ENCODE measurements at regions not wholly inside any gene's neighbourhood (a gene's known extent, or its start where the extent isn't known, plus 50 kb on each side); places are given as distances from the start of the nearest gene placed in this dataset.

GRCh38 chrX:125378205-125378604, 58.5 kb downstream of the TEX13C start:
- no peak overlapping the region for H3K27ac ChIP-seq (ENCODE audit: low read length)
- TF ChIP-seq EZH2phosphoT487 (IDR thresholded peaks at IDR 0.05; ENCODE audit: low read length) = no peak
- no peak for TF ChIP-seq CTCF (IDR thresholded peaks at IDR 0.05; ENCODE audit: low read length)
- no peak for TF ChIP-seq EZH2 (optimal IDR thresholded peaks at IDR 0.05; ENCODE audit: low read depth, low read length)
- no peaks in the 10 kb centered on the region for H3K79me2 ChIP-seq (ENCODE audit: low read length)
- H4K20me1 ChIP-seq (ENCODE audit: insufficient read depth, low read length) = no peaks in the 10 kb centered on the region
- no peak overlapping the region for H3K9ac ChIP-seq (ENCODE audit: low read length)
- no peaks in the 10 kb centered on the region for H3K9me3 ChIP-seq (replicated peaks; ENCODE audit: insufficient read depth, low read length)
- DNase-seq = no peak
- H3F3A ChIP-seq (ENCODE audit: insufficient read depth, low read length) = no peaks in the 10 kb centered on the region
- H3K4me2 ChIP-seq (ENCODE audit: low read depth, low read length) = no peak overlapping the region
- no peak overlapping the region for H2AFZ ChIP-seq (ENCODE audit: low read length)
- no peaks in the 10 kb centered on the region for H3K9me2 ChIP-seq (replicated peaks; ENCODE audit: insufficient read depth, low read length)
- no peaks in the 10 kb centered on the region for H3K27me3 ChIP-seq (replicated peaks; ENCODE audit: insufficient read depth, low read length)
- H3K4me3 ChIP-seq (ENCODE audit: low read length) = no peak overlapping the region
- no peaks in the 10 kb centered on the region for H3K4me1 ChIP-seq (ENCODE audit: low read length)
- no peaks in the 10 kb centered on the region for H3K36me3 ChIP-seq (replicated peaks; ENCODE audit: insufficient read depth, low read length)

DNA sequence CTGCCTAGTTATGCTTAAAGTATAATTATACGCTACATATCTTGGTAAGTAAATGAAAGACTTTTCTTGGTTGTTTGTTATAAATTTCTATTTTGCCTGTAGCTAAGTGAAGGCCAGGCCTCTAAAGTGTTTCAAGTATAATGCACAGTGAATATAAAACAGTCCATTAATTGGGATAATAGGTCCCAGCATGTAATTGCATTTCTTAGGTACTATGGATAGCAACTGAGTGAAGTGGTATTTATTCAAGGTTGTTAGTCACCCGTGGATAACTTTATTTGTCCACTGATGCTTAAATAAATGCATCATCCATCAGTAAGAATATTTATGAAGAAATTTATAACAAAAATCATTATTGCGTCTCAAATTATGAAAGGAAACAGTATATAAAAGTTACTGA, 59.1 kb downstream of the TEX13C start:
- H3K9me2 ChIP-seq (replicated peaks; ENCODE audit: insufficient read depth, low read length) = no peaks in the 10 kb centered on the region
- no peak overlapping the region for H3K9ac ChIP-seq (ENCODE audit: low read length)
- H3K27ac ChIP-seq (ENCODE audit: low read length) = no peak overlapping the region
- H3K27me3 ChIP-seq (replicated peaks; ENCODE audit: insufficient read depth, low read length) = no peaks in the 10 kb centered on the region
- H4K20me1 ChIP-seq (ENCODE audit: insufficient read depth, low read length) = no peaks in the 10 kb centered on the region
- H3K4me3 ChIP-seq (ENCODE audit: low read length) = no peak overlapping the region
- H3K4me1 ChIP-seq (ENCODE audit: low read length) = no peaks in the 10 kb centered on the region
- H3K36me3 ChIP-seq (replicated peaks; ENCODE audit: insufficient read depth, low read length) = no peaks in the 10 kb centered on the region
- no peak overlapping the region for H3K4me2 ChIP-seq (ENCODE audit: low read depth, low read length)
- no peak overlapping the region for H2AFZ ChIP-seq (ENCODE audit: low read length)
- no peaks in the 10 kb centered on the region for H3K9me3 ChIP-seq (replicated peaks; ENCODE audit: insufficient read depth, low read length)
- no peaks in the 10 kb centered on the region for H3F3A ChIP-seq (ENCODE audit: insufficient read depth, low read length)
- H3K79me2 ChIP-seq (ENCODE audit: low read length) = no peaks in the 10 kb centered on the region
- no peak for DNase-seq
- TF ChIP-seq CTCF (IDR thresholded peaks at IDR 0.05; ENCODE audit: low read length) (no peak), EZH2 (optimal IDR thresholded peaks at IDR 0.05; ENCODE audit: low read depth, low read length) (no peak), EZH2phosphoT487 (IDR thresholded peaks at IDR 0.05; ENCODE audit: low read length) (no peak)

DNA sequence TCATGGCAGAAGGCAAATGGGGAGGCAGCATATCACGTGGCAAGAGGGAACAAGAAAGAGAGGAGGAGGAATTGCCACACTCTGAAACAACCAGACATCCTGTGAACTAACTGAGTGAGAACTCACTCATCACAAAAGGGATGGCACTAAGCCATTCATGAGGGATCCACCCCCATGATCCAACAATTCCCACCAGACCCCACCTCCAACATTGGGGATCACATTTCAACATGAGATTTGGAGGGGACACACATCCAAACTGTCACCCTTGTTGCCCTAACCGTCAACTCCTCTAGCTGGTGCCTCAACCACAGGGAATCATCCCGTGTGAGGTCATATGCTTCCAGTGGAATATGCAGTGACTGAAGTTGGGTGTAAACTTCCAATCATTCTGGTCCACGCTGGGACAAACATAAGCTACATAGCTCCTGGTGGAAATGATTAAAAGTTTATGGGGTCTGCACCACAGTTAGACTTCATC, 62.5 kb downstream of the TEX13C start:
- Histone ChIP-seq H3K27me3 (replicated peaks; ENCODE audit: insufficient read depth, low read length) (no peaks in the 10 kb centered on the region), H3F3A (ENCODE audit: insufficient read depth, low read length) (no peaks in the 10 kb centered on the region), H4K20me1 (ENCODE audit: insufficient read depth, low read length) (no peaks in the 10 kb centered on the region), H3K9me3 (replicated peaks; ENCODE audit: insufficient read depth, low read length) (no peaks in the 10 kb centered on the region), H3K4me2 (ENCODE audit: low read depth, low read length) (no peak overlapping the region), H3K4me3 (ENCODE audit: low read length) (no peak overlapping the region), H3K9me2 (replicated peaks; ENCODE audit: insufficient read depth, low read length) (no peaks in the 10 kb centered on the region), H3K9ac (ENCODE audit: low read length) (no peak overlapping the region), H3K36me3 (replicated peaks; ENCODE audit: insufficient read depth, low read length) (no peaks in the 10 kb centered on the region), H2AFZ (ENCODE audit: low read length) (no peak overlapping the region), H3K4me1 (ENCODE audit: low read length) (no peaks in the 10 kb centered on the region), H3K79me2 (ENCODE audit: low read length) (no peaks in the 10 kb centered on the region), H3K27ac (ENCODE audit: low read length) (no peak overlapping the region)
- no peak for DNase-seq
- no peak for TF ChIP-seq EZH2 (optimal IDR thresholded peaks at IDR 0.05; ENCODE audit: low read depth, low read length)
- TF ChIP-seq CTCF (IDR thresholded peaks at IDR 0.05; ENCODE audit: low read length) = no peak
- no peak for TF ChIP-seq EZH2phosphoT487 (IDR thresholded peaks at IDR 0.05; ENCODE audit: low read length)

Measured in MM.1S (cell line).